ENCODE measurements at regions not wholly inside any gene's neighbourhood (a gene's known extent, or its start where the extent isn't known, plus 50 kb on each side); places are given as distances from the start of the nearest gene placed in this dataset.

DNA sequence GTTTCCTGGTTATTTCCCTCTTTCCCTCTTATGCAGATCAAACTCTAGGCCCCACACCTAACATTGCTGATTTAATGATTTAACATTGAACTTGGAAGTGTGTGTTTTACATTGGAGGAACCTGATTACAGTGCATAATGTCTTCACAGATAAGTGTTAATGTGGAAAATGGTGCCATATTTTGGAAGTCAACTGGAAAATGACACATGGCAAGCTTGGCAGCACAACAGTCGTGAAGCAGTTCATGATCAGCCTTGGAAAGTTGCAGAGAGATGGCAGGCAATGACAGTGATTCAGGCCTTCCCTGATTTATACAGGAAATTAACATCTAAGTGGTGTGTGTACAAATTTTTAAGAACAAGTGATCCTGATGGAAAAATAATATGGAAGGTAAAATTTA lies 80.0 kb upstream of the CTNND2 start:
- H3K9me3 Mint-ChIP-seq = 0 out of 5 replicates have a peak, but pooled peaks cover 0 to 2% of the 10 kb centered on the region in 2 experiments
- no peak overlapping the region for H3K56ac ChIP-seq (ENCODE audit: insufficient read length, low read depth, low read length)
- H3K4me1 ChIP-seq (ENCODE audit: insufficient read depth, low read length) = no peaks in the 10 kb centered on the region
- H3K79me1 ChIP-seq (ENCODE audit: insufficient read depth, low read depth, low read length, poor library complexity, severe bottlenecking) = no peaks in the 10 kb centered on the region
- H4K20me1 ChIP-seq (ENCODE audit: control insufficient read depth, insufficient read depth, insufficient read length) = no peaks in the 10 kb centered on the region
- no peak overlapping the region for H3K27ac ChIP-seq (ENCODE audit: insufficient read length, low read depth, low read length)
- H4K5ac ChIP-seq (ENCODE audit: insufficient read length, low read depth, low read length) = no peak overlapping the region
- H3K4me2 ChIP-seq (ENCODE audit: insufficient read depth, insufficient read length, low read length) = no peak overlapping the region
- H2BK5ac ChIP-seq (ENCODE audit: insufficient read length, low read length) = no peak overlapping the region
- TF ChIP-seq, protein P1, sequence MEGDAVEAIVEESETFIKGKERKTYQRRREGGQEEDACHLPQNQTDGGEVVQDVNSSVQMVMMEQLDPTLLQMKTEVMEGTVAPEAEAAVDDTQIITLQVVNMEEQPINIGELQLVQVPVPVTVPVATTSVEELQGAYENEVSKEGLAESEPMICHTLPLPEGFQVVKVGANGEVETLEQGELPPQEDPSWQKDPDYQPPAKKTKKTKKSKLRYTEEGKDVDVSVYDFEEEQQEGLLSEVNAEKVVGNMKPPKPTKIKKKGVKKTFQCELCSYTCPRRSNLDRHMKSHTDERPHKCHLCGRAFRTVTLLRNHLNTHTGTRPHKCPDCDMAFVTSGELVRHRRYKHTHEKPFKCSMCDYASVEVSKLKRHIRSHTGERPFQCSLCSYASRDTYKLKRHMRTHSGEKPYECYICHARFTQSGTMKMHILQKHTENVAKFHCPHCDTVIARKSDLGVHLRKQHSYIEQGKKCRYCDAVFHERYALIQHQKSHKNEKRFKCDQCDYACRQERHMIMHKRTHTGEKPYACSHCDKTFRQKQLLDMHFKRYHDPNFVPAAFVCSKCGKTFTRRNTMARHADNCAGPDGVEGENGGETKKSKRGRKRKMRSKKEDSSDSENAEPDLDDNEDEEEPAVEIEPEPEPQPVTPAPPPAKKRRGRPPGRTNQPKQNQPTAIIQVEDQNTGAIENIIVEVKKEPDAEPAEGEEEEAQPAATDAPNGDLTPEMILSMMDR (conservative IDR thresholded peaks at IDR 0.05) = no peak
- H3K4me1 Mint-ChIP-seq = no peaks in the 10 kb centered on the region
- H3K9me3 ChIP-seq (ENCODE audit: control insufficient read depth, low read depth, low read length) = no peaks in the 10 kb centered on the region
- no peak overlapping the region for H2AK5ac ChIP-seq (ENCODE audit: insufficient read length, low read length)
- H3K4me3 Mint-ChIP-seq = no peak overlapping the region
- H4K91ac ChIP-seq (ENCODE audit: insufficient read length, low read depth, low read length) = no peak overlapping the region
- H3K9ac ChIP-seq (ENCODE audit: extremely low read depth, insufficient read length, low read length) = no peak overlapping the region
- no peak overlapping the region for H2AFZ ChIP-seq (ENCODE audit: low read length)
- H3K27me3 Mint-ChIP-seq (ENCODE audit: low read depth) = no peaks in the 10 kb centered on the region
- H4K8ac ChIP-seq (replicated peaks; ENCODE audit: insufficient read length, low read depth, low read length) = no peak overlapping the region
- no peak overlapping the region for H2BK20ac ChIP-seq (ENCODE audit: low read depth, low read length, poor library complexity, severe bottlenecking)
- no peaks in the 10 kb centered on the region for H3K79me2 ChIP-seq (ENCODE audit: insufficient read depth, low read length)
- H3K23me2 ChIP-seq (ENCODE audit: insufficient read length, low read depth, low read length, poor library complexity, severe bottlenecking) = no peaks in the 10 kb centered on the region
- no peak overlapping the region for H2BK12ac ChIP-seq (ENCODE audit: insufficient read length, low read depth, low read length)
- no peak overlapping the region for H3K4ac ChIP-seq (ENCODE audit: low read depth, low read length)
- H3K14ac ChIP-seq (ENCODE audit: insufficient read depth, low read length) = no peak overlapping the region
- H2BK15ac ChIP-seq (ENCODE audit: low read depth, low read length) = no peak overlapping the region
- no peak overlapping the region for H3K18ac ChIP-seq (ENCODE audit: insufficient read length, low read depth, low read length)
- no peak overlapping the region for H3K23ac ChIP-seq (ENCODE audit: insufficient read length, low read depth, low read length)
- no peak for DNase-seq
- H2BK120ac ChIP-seq (ENCODE audit: low read depth, low read length, poor library complexity, severe bottlenecking) = no peak overlapping the region
- no peak overlapping the region for H3T11ph ChIP-seq (ENCODE audit: low read length)
- no peaks in the 10 kb centered on the region for H3K27me3 ChIP-seq (ENCODE audit: insufficient read depth, low read length)
- WGBS (ENCODE audit: extremely low coverage, insufficient read length, low lambda C conversion rate) = no CpG with 5 or more reads among the region's 1 CpG
- no peaks in the 10 kb centered on the region for H3K36me3 Mint-ChIP-seq (ENCODE audit: insufficient read depth in 1 of 3, low read depth in 3 of 3)
- no peak overlapping the region; a peak in 1 of 7 replicates for H3K27ac Mint-ChIP-seq
